NCI-H2081 (cell line): ENCODE measurements at regions not wholly inside any gene's neighbourhood (a gene's known extent, or its start where the extent isn't known, plus 50 kb on each side); places are given as distances from the start of the nearest gene placed in this dataset.
"Not testable (repeated sequence)": the region's sequence is repeated elsewhere in the genome, so short reads cannot be mapped to it uniquely, and the experiment has no call there.

Source experiments
- DNase-seq, 2 experiments: peaks; one replicate each; lab custom pipeline; 2025; lab: John Stamatoyannopoulos, UW

DNA sequence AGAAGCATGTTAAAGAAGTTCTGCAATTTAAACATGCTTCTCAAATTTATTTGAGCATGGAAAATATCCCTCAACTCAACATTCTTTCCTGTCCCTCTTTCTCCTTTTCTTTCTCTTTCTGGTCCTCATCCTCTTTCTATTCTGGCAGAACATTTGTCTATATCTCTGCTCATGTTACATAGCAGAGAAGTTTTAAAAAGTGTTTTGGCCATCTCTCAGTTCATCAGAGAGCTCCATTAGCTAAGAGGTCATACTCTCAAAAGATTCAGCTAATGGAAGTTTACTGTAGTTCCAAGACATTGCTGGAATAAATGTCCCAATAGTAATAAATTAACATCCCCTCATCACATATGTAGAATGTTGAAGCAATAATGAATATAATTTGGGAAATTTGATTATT lies 53.5 kb downstream of the XCL2 start:
- DNase-seq = no peak

DNA sequence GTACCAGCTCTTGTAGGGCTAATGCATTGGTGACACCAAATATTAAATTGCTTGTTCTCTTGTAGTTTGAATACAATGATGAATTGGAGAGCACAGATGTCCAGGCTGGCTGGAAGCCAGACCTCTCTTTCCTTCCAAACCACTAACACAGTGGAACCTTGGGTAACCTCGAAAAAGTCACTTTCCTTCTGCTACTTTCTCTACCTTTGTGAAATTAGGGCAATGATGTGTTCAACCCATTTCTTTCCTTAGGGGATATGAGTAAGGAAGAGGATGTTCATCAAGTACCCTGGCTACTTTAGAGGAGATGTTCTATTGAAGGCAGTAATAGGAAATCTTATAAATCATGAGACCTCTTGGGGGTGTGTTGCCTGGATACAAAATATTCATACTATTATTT lies 55.7 kb downstream of the XCL2 start:
- peak; percentile 1 to 60 for DNase-seq

DNA sequence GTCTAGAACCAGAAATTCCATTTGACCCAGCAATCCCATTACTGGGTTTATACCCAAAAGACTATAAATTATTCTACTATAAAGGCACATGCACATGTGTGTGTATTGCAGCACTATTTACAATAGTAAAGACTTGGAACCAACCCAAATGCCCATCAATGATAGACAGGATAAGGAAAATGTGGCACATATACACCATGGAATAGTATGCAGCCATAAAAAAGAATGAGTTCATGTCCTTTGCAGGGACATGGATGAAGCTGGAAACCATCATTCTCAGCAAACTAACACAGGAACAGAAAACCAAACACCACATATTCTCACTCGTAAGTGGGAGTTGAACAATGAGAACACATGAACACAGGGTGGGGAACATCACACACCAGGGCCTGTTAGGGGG lies 57.0 kb downstream of the XCL2 start:
- not testable (repeated sequence) for DNase-seq

DNA sequence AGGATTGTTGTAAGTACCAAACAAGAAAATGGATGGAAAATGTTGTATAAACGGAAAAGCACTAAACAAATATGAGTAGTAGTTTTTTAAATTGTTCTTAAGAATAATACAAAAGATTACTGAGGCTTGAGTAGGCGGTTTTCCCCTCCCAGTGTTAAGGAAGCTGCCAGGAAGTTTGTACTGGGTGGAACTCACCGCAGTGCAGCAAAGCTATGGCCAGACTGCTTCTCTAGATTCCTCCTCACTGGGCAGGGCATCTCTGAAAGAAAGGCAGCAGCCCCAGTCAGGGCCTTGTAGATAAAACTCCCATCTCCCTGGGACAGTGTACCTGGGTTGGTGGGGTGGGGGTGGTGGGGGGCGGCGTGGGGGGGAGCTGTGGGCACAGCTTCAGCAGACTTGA lies 58.7 kb downstream of the XCL2 start:
- DNase-seq = no peak

DNA sequence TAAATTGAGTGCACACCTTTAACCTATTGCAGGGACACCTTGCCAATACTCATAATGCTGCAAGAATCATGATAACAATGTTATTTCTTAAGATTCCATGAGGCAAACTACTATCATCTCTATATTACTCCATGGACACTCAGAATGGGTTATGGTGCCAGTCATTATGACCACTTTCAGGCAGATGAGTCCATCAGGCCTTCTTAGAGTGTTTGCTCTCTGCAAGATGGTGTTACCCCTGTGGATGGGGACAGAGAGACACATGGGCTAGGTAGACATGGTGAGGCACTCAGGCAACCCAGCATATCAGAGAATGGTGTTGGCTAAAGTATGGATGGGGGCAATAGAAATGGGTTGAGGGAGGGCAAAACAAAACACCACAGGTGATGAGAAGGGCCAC lies 59.7 kb downstream of the XCL2 start:
- no peak for DNase-seq

DNA sequence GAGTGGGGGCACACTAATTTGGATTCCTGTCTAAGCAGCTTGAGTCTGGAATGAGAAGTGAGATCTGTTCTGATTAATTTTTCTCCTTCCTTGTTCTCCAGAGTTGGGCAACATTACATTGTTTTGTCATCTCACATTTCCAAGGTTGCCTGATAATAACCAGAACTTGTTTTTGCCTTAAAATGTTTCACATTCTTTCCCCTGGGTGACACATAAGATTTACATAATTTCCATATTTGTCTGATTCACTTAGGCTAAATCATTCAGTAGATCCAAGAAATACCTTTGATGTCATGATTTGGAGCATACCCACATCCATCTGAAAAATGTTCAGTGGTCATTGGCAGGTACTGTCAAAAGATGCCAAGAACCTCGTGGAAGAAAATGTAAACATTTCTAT lies 60.3 kb downstream of the XCL2 start:
- no peak for DNase-seq

DNA sequence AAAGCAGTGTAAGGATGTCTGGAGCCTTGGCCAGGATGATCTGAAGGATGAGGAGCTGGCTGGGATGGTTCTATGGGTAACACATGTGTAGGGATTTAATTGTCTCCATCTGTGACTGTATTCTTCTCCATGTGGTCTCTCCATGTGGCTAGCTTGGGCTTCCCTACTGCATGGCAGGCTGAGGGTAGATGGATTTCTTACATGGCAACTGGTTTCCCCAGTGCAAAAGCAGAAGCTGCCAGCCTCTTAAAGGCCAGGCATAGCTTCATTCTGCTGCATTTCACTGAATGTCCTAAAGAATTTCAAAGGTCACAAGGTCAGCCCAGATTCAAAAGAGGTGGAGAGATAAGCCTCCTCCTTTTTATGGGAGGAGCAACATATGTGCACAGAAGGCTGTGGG lies 61.7 kb downstream of the XCL2 start:
- no peak for DNase-seq

DNA sequence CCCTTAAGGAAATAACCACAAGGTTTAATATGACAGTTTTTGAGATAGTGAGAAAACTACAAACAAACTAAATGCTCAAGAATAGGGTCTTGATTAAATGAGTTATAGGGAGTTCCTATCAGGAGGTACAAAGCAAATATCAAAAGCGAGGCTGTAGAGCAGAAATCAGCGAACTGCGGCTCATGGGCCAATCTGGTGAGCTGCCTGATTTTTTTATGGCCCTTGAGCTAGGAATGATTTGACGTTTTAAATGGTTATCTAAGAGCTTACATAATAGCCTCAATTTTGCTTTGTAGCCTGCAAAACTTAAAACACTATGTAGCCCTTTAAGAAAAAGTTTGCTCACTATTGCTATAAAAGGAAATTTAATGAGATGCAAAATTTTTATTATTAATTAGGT lies 62.2 kb downstream of the XCL2 start:
- DNase-seq = no peak

DNA sequence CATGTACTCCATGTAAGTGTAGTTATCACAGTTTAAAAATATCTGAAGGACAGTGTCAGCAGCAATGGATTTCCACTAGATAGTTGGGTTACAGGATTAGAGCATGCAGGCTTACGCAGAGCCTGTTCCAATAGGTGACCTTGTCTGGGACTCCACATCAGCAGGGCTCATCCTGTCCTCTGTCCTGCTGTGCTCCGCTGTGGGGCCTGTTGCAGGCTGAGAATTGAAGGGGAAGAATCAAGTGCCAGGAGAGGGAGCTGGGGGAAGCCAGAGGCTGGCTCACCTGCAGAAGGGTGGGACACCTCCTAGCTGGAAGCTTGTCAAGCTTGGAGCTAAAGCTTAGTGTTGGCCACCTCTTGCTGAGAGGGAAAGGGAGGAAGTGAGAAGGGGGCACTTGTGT lies 62.8 kb downstream of the XCL2 start:
- no peak for DNase-seq

DNA sequence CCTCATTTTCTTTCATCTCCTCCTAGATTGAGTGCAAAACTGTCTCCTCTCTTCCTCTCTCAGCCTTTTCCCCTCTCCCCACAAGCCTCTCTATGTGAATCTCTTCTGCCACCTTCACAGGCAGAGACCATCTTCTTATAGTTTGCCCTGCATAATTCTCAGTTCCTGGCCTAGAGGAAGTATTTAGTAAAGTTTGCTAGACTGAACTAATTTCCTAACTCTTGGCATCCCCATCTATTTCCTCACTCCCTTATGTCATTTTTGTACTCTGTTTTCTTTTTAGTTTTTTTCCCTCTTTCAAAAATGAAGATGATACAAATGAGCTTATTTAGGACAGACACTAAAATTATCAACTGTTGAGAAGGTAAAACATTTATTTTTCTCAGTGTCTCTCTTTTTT lies 66.0 kb downstream of the XCL2 start:
- DNase-seq = no peak

DNA sequence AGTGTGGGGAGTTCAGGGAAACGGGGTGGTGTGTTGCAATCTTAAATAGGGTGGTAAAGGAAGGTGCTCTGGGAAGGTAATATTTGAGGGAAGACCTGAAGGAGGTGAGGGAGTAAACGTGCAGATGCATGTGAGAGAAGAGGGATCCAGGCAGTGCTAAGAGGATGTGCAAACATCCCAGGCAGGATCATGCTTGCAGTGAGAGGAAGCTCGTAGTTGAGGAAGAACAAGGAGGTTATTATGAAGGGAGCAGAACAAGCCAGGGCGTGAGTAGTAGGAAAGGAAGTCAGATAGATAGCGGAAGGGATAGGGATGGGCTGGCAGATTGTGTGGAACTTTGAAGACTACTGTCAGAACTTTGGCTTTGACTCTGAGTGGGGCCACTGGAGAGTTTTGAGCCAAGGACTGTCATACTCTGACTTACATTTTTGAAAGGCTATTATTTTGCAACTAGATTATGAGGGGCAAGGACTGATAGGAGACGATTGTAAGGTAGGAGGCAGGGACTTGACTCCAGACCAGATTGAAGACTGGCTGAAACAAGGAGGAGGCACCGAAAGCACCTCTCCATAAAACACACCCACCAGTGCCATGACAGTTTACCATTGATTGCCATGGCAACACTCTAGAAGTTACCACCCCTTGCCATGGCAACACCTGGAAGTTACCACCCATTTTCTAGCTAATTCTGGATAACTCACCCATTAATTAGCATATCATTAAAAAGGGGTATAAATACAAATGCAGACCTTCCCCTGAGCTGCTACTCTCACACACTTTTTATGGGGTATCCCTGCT lies 67.0 kb downstream of the XCL2 start:
- no peak for DNase-seq

DNA sequence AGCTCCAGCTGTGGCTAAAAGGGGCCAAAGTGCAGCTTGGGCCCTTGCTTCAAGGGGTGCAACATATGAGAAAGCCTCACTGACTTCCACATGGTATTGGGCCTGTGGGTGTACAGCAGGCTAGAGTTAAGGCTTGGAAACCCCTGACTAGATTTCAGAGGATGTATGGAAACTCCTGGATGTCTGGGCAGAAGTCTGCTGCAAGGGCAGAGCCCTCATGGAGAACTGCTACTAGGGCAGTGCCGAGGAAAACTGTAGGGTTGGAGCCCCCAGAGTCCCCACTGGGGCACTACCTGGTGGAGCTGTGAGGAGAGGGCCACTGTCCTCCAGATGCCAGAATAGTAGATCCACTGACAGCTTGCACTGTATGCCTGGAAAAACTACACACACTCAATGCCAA lies 69.5 kb downstream of the XCL2 start:
- no peak for DNase-seq

DNA sequence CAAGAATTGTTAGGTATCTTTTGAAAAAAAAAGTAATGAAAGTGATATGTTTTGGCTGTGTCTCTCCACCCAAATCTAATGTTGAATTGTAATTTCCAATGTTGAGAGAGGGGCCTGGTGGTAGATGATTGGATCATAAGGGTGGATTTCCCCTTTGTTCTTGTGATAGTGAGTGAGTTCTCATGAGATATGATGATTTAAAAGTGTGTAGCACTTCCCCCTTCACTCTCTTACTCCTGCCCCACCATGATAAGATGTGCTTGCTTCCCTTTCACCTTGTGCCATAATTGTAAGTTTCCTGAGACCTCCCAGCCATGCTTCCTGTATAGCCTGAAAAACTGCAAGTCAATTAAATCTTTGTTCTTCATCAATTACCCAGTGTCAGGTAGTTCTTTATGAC lies 70.7 kb downstream of the XCL2 start:
- DNase-seq = no peak

DNA sequence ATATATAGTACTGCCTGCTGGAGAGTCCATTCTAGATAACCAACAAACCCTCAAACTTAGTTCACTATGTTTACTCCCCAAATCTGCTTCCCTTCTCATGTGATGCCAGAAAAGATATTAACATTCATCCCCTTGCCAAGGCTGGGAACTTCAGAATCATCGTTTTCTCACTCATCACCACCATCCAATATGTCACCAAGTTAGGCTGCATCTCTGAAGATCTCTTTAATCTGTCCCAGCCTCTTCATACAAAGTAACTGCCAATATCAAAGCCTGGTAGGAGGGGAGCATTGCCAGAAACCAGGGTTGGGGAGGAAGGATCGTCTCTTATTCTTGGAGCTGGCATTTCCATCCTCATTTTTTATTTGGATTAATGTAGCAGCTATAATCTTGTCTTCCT lies 71.6 kb downstream of the XCL2 start:
- no peak for DNase-seq

DNA sequence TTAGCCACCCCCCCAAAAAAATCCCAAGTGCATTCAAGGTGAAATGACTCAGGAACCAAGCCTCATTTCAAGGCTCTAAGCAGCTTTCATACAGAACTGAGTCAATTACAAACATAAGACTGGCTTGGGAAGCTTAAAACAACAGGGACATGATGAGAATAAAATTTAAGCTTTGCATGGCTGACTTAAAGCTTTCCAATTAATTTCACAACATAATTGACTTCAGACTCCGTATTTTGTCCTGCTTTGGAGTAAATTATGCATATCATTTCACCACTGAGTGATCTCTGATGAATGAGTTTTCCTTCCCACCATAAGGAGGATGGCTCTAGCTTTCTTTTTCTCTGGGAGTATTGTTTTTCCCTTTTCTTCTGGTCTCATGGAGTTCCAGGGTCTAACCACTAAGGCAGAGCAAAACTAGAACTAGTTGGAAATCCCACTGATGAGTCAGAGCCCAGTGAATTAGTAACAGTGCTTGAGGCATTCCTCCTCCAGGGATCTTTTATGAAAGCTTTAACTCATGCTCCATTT lies 72.8 kb downstream of the XCL2 start:
- no peak for DNase-seq

DNA sequence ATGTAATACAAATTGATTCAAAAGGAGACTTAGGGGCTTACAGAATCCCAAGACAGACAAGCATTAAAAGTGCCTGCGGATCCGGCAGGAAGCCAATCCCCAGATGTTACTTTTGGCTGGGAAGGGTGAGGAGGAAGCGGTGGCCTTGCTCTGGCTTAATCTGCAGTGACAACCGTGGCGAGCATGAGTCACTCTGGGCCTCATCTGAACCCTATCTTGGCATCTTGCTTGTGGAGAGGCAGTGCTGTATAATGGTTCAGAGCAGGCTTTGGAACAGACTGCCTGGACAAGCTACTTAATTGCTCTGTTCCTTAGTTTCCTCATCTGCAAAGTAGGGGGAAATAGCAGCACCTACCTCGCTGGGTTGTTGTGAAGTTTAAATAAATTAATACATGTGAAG lies 74.1 kb downstream of the XCL2 start:
- no peak for DNase-seq

DNA sequence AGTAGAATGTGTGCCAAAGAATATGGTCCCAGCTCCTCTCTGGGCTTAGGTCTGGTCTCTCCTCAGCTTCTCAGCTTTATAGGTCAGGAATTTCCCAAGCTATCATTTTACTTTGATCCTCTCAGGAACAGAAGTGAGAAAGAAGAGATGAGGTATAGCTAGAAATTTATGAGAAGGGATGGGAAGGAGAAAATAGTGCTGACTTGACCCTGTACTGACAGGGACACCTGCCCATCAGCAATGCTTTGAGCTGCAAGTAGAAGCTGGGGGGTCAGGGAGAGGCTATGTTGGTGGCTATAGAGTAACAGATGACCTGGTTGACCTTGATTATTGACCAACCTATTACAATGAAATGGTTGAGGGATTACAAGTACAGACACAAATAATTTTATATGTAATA lies 75.0 kb downstream of the XCL2 start:
- no peak for DNase-seq

DNA sequence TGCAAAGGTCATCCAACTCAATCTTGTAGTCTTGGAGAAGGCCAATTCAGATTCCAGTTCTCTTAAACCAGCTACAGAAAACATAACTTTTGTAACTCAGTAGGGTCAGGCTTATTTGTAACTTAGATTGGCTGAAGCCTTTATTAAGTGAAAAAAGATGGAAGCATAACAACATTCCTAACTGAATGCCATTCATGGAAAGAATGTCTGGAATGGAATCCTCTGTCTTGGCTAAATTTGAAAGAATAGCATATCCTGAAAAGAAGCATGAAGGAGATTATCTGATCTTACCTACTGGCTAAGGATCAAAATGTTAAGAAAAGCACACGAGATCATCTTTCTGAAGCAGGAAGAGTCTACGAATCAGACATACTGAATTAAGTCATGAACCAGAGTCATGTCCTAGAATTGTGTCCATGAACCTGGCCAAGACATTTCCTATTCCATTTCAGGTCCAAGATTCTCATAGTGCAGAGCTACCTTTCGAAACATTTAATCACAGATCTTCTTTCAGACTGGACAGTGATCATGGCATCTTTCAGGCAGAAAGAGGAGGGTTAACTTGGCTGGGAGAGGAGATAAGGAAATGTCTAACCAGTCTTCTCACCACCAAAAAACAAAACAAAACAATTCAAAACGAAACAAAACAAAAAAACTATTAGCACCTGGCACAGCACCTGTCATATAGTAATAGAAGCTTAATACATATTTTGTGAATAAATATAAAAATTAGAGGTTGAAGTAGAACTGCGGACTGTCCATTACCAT lies 75.6 kb downstream of the XCL2 start:
- no peak for DNase-seq

DNA sequence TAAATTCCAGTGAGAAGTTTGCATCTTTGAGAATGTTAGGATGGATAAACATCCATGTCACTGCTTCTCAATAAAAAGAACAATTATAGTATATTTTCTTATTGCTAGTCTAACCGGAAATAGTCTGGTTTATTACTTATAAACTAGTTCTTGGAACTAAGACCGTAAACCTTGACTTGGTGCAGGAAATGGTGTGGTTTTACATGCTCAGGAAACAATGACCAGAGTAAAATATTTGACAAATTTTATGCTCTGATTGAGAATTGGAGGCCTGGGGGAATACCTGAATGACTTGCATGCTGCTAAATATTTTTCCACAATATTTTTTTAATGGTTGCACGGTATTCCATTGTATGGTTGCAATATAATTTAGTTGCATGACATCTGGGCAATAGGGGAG lies 76.3 kb downstream of the XCL2 start:
- DNase-seq = no peak

DNA sequence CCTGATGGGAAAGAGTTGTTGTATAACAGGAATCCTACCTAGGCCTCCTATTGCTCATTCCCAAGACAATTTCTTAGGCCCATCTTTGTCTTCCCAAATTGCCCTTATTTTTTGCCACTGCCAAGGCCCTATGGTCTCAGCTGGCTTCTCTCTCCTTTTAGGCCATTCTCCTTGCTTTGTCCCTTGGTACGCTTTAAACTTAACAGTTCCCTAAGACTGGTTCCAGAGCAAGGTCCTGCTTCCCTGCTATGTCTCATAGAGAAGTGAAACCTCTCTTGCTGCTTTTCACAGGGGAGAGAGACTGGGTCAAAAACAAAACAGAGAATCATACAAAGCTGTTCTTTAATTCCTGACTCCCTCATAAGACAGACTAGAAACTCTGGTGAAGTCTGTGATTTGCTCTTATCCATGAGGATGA lies 77.1 kb downstream of the XCL2 start:
- no peak for DNase-seq

DNA sequence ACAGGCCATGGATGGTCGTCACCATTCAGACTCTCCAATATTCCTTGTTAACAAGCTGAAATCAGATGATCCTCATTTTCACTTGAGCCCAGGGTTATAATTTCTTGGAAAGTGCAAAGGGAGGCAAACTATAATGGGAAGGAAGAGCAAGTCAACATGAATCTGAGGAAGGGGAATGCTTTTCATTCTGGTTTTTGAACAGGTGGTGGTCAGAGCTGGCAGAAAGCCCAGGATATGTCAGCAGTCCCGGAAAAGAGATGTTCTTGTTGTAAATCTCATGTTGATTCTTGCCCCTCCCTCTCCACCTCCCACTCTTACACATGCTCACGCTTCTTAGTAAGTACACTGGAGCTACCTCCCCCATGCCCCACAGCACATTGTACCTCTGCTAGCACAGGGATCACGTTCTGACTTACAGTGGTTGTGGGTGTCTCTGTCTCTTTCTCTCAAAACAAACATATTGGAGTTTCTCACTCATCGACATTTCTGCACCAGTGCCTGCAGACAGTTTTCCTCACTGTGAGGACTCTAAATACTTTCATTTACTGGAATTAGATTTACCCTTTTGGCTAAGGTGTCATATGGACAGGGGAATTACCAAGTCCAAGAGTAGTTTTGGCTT lies 77.6 kb downstream of the XCL2 start:
- peak; percentile 90 to 94 for DNase-seq

DNA sequence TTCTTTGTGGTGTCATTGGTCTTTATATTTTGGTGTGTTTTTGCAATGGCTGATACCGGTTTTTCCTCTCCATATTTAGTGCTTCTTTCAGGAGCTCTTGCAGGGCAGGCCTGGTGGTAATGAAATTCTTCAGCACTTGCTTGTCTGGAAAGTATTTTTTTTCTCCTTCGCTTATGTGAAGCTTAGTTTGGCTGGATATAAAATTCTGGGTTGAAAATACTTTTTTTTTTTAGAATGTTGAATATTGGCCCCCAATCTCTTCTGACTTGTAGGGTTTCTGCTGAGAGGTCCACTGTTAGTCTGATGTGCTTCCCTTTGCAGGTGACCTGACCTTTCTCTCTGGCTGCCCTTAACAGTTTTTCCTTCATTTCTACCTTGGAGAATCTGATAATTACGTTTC lies 82.7 kb downstream of the XCL2 start:
- DNase-seq = not testable (repeated sequence)

DNA sequence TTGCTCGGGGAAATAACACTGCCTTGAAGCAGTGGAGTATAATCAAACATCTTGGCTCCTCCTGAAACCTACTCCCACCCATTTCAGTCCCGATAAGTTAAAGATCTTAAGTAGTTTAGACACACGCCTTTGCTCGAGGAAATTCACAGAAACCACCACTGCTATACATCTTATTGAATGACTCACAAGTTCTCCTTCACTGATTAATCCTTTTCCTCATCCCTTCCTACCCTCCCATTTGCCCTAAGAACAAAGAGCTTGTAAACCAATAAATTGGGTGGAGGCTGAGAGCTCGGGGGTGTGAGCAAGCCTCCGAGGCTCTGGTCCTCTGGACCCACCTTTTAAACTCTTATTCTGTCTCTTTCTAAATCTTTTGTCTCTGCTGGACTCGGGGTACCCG lies 86.5 kb downstream of the XCL2 start:
- DNase-seq = not testable (repeated sequence)
